GM12878 (cell line): ENCODE measurements at regions not wholly inside any gene's neighbourhood (a gene's known extent, or its start where the extent isn't known, plus 50 kb on each side); places are given as distances from the start of the nearest gene placed in this dataset.

Experiments
- BHLHE40 ChIP-seq, 2 experiments: fragments of 450-650 bp in 1 of 2; IDR thresholded peaks; 2 replicates each; pipeline ENCODE4 v1.6.1; 2011 to 2017; ENCODE audit warnings: low read depth in 2 of 2, borderline replicate concordance in 1 of 2, improper control_type of control experiment in 1 of 2, low read length in 1 of 2, mild to moderate bottlenecking in 1 of 2
- EZH2 ChIP-seq: IDR thresholded peaks from 2 replicates; pipeline ENCODE4 v1.6.1; 2012; ENCODE audit warnings: low read depth, mild to moderate bottlenecking, control low read depth, inconsistent platforms, low read length, borderline replicate concordance; ENCODE audit not compliant: control insufficient read depth
- HDAC2 ChIP-seq: fragments of 200-600 bp; sonication (generic); IDR thresholded peaks from 2 replicates; pipeline ENCODE4 v1.6.1; 2017
- JUNB ChIP-seq: IDR thresholded peaks from 2 replicates; pipeline ENCODE4 v1.6.1; 2016; ENCODE audit warnings: antibody characterized with exemption, mild to moderate bottlenecking
- JUND ChIP-seq: IDR thresholded peaks from 2 replicates; pipeline ENCODE4 v1.6.1; 2012; ENCODE audit warnings: low read depth, mild to moderate bottlenecking, low read length, improper control_type of control experiment, moderate library complexity
- MTA3 ChIP-seq: IDR thresholded peaks from 2 replicates; pipeline ENCODE4 v1.6.1; 2012; ENCODE audit warnings: low read length, inconsistent platforms, borderline replicate concordance
- POLR2A ChIP-seq: IDR thresholded peaks from 2 replicates; pipeline ENCODE4 v1.6.1; 2011; ENCODE audit warnings: low read depth, mild to moderate bottlenecking, low read length
- POLR2AphosphoS5 ChIP-seq: IDR thresholded peaks from 2 replicates; pipeline ENCODE4 v1.6.1; 2011; ENCODE audit warnings: mild to moderate bottlenecking, low read length, inconsistent platforms
- SIN3A ChIP-seq: IDR thresholded peaks from 2 replicates; pipeline ENCODE4 v1.6.1; 2012; ENCODE audit warnings: low read depth, low read length, improper control_type of control experiment
- SP1 ChIP-seq: IDR thresholded peaks from one replicate; pipeline ENCODE4 v1.6.1; 2011; ENCODE audit warnings: low read depth, low read length
- TCF7 ChIP-seq: IDR thresholded peaks from 2 replicates; pipeline ENCODE4 v1.6.1; 2014; ENCODE audit warnings: antibody characterized with exemption, borderline replicate concordance
- TF ChIP-seq, protein P1 (sequence below), 3 experiments: IDR thresholded peaks in 2 of 3; conservative IDR thresholded peaks in 1 of 3; 2 replicates each; pipeline ENCODE4 v1.5.1; 2011; ENCODE audit warnings: low read depth in 3 of 3, low read length in 3 of 3, mild to moderate bottlenecking in 3 of 3, control low read depth in 2 of 3, moderate library complexity in 2 of 3, inconsistent platforms in 1 of 3, mixed read lengths in 1 of 3; ENCODE audit not compliant: control insufficient read depth in 2 of 3, insufficient read depth in 1 of 3; ENCODE audit errors: extremely low read depth in 1 of 3

DNA sequence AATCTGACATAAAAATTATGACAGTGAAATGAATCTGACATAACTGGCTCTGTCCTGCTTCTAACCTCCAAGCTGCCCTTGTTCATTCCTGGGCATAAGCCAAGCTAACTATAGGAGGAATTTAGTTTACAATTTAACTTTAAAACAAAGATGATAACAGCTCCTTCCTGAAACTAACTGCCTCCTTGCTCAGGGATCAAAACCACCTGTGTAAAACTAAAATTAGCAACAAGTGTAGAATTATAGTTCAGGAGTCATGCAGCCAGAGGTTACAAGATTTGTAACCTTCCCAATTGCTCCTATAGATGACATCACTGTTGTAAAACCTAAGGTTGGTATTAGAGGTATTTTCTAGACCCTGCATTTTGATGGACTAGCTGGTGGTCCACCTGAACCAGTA is 256.4 kb upstream of the POM121L12 start:
- TF ChIP-seq, protein P1, sequence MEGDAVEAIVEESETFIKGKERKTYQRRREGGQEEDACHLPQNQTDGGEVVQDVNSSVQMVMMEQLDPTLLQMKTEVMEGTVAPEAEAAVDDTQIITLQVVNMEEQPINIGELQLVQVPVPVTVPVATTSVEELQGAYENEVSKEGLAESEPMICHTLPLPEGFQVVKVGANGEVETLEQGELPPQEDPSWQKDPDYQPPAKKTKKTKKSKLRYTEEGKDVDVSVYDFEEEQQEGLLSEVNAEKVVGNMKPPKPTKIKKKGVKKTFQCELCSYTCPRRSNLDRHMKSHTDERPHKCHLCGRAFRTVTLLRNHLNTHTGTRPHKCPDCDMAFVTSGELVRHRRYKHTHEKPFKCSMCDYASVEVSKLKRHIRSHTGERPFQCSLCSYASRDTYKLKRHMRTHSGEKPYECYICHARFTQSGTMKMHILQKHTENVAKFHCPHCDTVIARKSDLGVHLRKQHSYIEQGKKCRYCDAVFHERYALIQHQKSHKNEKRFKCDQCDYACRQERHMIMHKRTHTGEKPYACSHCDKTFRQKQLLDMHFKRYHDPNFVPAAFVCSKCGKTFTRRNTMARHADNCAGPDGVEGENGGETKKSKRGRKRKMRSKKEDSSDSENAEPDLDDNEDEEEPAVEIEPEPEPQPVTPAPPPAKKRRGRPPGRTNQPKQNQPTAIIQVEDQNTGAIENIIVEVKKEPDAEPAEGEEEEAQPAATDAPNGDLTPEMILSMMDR (IDR thresholded peaks at IDR 0.05 in 2 of 3, conservative IDR thresholded peaks at IDR 0.05 in 1 of 3; ENCODE audit: control insufficient read depth in 2 of 3, extremely low read depth in 1 of 3, insufficient read depth in 1 of 3, low read depth in 3 of 3, low read length in 3 of 3) = no peak
- TF ChIP-seq POLR2A (no peak), BHLHE40 (IDR thresholded peaks at IDR 0.05; ENCODE audit: borderline replicate concordance in 1 of 2, low read depth in 2 of 2, low read length in 1 of 2) (no peak), JUNB (no peak), HDAC2 (no peak), EZH2 (no peak), JUND (no peak), SP1 (no peak), TCF7 (no peak), POLR2AphosphoS5 (no peak), MTA3 (no peak), SIN3A (no peak)
